ENCODE measurements at regions not wholly inside any gene's neighbourhood (a gene's known extent, or its start where the extent isn't known, plus 50 kb on each side); places are given as distances from the start of the nearest gene placed in this dataset.

DNA sequence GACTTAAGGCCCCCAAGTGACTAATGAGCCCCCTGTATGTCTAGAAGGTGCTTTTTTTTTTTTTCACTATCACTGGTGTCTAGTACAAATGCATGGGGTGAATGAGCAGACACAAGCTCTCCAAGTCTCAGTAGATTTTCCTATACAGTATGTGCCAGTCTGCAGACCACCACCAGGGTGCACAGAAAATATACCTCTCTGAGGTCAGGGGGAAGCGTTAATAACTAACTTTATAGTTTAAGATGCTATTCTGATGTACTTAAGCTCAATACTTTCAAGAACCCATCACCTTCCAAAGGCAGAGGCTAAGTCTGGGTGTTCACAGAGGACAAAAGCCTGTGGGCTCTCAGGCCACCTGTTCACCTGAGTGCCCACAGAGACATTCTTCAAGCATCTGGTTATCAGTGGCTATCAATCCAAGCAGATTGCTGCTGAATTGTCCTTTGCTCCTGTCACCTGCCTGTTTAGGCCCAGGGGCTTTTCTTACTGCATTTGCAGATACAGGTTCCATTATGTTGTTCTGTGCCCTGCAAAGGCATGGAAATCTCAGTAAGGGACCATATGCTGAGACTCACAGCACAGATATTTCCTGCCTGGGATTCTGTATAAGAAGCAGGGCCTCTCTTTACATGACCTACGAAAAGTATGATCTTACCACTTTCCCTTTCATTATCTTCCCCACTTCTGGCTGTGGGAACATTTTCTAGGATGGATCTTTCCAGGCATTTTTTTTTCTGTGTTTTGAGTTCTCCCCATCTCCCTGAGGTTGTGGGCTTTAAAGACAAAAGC is 534.6 kb downstream of the TNS1 start:
- no peak for DNase-seq

DNA sequence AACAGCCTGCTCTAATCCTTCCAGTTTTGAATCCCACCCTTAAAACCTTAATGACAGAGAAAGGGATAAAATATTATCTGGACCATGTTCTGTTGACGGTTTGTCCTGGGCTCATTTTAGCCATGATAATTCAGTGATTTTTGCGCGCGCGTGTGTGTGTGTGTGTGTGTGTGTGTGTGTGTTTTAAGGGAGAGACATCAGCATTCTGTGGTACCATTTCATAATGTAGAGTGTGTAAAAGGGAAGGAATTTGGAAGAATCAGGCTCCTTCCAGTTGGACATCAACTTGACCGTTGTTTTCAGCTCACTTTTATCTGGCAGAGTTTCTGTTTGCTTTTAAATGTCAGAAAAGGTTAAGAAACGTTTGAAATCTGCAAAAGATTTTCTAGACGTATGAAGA is 535.5 kb downstream of the TNS1 start:
- no peak for DNase-seq

DNA sequence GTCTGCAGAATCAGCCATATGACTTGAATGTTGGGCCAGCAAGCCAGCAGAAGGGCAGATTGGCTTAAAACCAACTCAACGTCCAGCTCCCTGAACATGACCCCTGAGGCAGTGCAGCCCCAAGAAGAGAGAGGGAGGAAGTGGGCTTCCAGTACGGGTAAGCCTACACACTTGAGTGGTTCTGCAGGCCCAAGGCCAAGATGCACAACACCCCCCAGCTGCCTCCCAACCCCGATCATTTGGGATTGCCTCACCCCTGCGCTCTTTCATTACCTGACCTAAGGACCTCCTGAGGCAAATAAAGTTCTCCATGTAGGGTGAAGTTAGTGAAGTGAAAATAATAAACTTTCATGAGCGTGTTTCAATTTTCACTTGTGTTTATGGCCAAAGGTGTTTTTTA is 536.0 kb downstream of the TNS1 start:
- no peak for DNase-seq

DNA sequence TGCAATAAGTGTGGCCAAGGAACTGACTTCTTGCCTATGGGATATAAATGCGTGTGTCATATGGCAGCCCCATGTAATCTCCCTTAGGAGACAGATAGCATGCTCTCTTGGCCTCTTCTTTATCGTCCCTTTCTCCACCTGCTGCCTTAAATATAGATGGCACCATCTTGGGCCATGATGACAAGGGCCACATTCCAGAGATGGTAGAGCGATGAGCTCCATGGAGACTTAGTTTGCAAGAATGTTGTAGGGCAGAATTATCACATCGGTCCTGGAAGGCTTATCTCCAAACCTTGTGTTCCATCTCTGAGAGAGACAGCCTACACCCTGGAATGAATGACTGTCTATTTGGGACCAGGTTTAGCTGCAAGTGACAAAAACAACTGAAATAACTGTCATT is 536.7 kb downstream of the TNS1 start:
- no peak for DNase-seq

DNA sequence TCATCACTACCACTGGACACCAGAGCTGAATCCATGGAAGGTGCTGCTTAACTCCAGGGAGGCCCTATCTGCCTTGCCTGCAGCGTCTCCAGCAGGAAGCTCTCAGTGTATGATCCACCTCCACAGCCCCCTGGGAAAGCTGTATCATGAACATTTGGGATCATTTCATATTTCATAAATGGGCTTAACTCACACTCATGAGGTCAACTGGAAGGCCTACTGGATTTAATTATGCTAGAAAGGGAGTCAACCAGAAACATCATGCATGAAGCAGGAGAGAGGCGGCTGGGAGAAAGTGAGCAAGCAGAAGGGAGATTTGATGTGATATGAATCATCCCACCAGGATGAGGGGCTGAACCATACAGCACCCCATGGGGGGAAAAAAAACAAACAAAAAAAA is 537.7 kb downstream of the TNS1 start:
- DNase-seq, result no peak

DNA sequence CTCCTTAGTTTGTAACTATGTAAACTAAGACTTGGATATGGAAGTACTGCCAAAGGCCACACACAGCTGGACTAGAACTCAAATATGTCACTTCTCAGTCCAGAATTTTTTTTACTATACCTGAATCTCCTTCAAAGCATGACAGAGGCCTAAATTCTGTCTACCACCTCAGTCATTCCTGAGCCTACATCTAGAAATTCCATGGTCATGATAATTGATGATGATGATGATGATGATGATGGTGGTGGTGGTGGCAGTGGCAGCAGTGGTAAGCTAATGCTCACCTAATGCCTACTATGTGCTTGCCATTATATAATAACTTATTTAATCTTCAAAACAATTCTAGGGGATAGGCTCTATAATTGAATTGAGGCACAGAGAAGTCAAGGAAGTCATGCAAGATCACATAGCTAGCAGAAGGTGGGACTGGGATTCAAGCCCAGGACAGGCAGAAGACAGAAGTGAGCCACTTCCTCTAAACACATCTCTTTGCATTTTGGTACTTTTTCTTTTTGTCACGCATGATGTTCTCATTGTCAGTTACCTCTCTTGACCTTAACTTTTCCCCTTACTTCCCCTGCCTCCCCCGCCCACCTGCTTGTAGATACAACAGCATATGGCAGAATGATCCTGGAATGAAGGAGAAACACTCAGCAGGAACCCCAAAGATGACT is 539.3 kb downstream of the TNS1 start:
- no peak for DNase-seq

DNA sequence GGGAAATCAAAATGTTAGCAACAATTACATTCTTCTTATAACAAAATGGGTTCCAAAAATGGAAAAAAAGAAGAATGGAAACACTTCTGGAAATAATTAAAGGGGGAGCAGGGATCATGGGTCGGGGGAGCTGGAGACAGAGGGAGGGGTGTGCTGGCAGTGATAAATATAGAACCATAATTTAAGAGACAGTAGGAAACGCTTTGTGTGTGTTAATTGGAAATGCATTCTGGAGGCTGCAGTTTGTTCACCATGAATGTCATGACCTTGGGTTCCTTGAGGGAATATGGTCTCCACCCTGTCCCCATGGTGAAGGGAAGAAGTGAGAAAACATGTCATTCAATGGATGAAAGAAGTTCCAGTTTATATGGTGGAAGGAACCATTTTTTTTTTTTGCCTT is 540.7 kb downstream of the TNS1 start:
- DNase-seq, result no peak

DNA sequence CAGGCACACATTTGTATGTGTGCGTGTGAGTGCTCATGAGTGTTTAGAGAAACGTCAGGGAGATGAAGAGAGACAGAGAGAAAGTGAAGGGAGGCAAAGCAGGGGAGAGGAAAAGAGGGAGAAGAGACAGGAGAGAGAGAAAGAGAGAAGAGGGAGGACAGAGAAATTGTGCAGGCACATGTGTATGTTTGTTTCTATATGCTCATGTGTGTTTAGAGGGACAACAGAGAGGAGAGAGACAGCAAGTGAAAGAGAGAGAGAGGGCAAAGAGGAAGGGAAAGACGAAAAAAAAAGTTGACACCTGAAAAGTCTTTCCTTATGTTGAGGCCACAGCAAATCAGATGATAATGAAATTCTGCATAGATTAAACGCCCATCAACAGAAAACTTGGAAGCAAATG is 541.1 kb downstream of the TNS1 start:
- DNase-seq, result no peak

DNA sequence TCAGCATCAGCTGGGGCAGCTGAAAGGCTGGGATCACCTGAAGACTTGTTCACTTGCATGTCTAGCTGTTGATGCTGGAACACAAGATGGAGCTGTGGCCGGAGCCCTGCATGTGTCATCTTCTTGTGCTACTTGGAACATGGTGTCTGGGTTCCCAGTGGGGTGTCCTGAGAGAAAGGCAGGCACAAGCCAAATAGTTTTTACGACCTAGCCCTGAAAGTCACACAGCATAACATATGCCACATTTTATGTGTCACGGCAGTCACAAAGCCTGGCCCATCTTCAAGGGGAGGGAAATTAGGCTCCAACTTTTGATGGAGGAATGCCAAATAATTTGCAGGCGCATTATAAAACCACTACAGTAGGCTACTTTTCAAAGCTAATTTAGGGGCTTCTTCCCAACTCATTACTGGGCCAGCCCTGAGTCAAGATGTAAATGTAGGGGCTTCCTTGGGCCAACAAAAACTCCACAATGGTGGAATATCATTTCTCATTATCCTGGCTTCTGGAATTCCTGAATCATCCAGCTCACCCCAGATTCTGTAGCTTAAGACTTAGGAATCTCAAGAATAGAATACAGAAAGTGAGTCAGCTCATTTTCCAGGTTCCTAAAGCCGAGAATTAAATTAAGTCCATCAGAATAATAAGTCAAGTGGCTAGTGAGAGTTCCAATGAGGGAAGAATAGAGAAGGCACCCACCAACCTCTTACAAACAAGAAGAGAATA is 543.0 kb downstream of the TNS1 start:
- DNase-seq, result no peak

DNA sequence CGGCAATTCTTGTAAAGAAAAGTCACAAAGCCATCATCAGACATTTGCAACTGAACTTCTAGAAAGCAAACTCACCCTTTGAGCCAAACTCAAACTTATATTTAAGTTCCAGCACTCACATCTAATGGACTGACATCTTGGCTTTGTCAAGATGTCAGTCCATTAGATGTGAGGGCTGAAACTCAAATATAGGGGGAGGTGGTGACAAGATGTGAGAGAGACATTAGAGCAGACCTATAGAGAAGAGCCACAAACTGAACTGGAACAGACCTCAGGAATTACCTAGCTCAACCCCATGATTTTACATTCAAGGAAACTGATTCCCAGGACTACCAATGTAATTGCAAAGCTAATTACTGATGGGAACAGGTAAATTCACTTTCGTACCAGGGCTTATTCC is 543.8 kb downstream of the TNS1 start:
- DNase-seq, result no peak

DNA sequence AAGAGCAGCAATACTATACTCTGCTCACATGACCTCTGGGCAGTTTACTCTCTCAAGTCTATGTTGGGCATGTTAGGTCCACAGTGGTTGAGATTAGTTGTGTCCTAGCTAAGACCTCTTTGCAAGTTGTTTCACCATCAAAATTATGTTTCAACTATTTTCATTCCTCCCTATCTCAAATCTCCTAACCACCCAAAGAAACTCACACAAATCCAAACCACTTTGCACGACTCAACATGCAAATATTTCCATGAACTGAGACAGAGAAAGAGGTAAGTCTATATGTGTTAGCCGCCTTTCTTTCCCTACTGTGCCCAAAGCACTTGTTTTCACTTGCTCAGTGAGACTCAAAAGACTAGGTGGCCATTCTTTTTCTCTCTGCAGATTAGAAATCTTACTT is 546.8 kb downstream of the TNS1 start:
- DNase-seq, result no peak

DNA sequence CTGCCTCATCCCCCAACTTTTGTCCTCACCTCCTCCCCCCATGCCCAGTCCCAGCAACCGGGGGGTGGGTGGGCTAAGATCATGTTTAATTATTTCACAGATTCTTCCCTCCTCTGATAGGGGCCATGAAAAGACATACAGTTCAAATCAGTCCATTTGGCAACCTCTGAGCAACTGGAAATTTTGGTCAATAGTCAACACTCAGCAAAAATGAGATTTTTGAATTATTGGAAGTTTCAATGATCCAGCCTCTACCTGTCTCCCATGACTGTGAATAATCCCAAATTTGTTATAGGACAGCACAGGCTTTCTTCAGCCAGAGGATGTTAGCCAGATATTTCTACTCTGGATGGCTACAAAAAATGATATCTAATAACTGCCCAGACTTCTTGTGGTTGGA is 549.9 kb downstream of the TNS1 start:
- DNase-seq, result no peak

DNA sequence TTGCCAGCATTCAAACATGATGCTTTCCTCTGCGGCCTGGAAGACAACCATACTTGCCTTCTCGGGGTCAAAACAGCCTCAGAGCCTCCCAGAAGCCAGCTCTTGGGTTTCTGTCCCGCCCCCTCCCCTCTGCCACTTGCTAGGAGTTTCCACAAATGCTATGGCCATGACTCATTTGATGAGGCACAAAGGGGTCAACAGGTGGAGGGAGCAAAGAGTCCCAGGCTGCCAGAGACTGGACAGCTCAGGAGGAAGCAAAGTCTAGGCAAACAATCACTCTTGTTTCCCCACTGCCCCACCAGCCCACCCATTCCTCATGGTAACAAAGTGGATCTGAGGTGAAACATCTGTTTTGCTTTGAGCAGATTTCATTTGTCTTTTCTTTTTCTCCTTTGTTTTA is 551.1 kb downstream of the TNS1 start:
- DNase-seq, result no peak

DNA sequence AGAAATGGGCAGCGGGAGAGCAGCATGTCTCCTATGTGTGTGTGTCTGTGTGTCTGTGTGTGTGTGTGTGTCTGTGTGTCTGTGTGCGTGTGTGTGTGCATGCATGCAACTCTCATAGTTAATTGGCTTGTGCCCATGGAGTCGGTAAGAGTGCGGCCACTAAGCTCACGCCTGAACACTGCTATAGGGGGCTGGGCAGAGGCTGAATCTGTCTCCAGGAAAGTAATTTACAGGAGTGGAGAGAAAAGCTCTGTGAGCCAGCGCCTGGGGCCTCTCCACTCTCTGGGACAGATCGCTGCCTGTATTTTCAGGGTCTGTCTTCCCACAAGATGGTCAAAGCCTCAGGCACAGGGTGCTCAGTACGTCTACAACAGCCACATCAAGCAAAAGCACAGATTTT is 553.4 kb downstream of the TNS1 start:
- no peak for DNase-seq

DNA sequence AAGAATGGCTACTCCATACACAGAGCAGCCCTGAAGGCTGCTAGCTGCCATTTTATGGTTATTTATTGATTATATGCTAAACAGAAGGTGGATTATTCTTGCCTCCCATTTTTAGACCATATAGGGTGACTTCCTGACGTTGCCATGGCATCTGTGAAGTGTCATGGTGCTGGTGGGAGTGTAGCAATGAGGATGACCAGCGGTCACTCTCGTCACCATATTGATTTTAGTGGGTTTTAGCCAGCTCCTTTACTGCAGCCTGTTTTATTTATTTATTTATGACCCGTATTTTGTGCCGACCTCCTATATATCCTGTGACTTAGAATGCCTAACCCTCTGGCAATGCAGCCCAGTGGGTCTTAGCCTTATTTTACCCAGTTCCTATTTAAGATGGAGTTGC is 553.9 kb downstream of the TNS1 start:
- no peak for DNase-seq

DNA sequence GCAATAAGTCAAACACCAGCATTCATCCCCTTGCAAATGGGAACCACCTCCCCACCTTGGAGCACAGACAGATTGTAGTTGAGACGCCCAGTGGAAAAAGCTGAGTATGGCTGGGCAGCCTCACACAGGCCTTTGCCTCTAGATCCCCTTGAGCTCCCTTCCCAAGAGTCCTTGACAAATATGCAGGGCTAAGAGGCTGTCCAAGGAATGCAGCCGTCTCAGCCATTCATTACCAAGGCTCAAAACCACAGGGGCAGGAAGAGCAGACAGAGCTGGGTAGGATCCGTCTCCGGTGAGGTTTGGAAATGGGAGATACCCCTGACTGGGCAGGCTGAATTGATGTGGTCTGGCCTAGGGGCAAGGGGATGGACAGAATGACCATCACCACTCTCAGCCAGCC is 557.1 kb downstream of the TNS1 start:
- no peak for DNase-seq

DNA sequence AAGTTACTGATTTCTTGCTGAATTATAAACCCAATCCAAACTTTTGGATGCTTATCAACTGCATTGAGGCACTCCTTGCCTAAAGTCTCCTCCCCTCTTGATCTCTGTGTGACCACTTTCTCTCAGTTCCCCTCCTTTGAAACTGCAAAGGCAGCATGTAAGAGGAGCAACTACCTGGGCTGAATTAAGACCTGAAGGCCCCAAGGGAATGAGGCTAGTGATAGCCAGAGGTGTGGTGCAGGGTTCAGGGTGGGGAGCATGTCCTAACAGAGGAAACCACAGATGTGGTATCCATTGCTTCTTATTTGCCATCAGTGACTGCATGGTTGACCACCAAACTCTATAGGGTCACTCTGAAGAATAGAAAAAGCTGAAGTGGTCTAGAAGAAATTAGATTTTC is 557.9 kb downstream of the TNS1 start:
- no peak for DNase-seq

DNA sequence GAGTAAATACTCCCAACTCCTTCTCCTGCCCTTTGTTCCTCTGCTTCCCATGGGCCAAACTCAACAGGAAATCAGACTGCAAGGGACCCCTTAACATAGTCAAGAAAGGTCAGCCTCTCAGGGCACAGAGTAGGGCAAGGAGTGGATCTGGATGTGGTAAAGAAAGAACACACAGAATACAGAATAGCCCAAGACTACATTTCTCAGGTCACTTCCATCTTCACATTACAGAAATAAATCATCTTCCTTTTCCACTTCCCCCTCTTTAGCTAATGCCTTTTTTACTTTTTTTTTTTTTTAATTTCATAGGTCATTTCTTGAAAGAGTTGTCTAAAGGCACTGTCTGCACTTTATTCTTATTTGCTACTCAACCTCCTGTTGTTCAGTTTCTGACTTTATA is 558.3 kb downstream of the TNS1 start:
- DNase-seq, result no peak

DNA sequence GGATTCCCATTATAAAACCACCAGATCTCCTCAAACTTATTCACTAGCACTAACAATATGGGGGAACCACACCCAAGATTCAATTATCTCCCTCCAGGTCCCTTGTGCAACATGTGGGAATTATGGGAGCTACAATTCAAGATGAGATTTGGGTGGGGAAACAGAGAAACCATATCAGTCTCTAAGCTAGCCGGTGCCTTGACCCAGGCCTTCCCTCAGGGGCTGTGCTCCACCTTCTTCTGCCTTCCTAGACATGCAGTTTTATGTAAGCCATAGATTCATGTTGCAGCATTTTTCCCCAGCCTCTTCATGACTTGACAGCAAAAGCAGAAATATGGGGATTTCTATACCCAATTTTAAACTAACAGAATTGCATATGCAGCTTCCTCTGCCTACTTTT is 559.2 kb downstream of the TNS1 start:
- no peak for DNase-seq

DNA sequence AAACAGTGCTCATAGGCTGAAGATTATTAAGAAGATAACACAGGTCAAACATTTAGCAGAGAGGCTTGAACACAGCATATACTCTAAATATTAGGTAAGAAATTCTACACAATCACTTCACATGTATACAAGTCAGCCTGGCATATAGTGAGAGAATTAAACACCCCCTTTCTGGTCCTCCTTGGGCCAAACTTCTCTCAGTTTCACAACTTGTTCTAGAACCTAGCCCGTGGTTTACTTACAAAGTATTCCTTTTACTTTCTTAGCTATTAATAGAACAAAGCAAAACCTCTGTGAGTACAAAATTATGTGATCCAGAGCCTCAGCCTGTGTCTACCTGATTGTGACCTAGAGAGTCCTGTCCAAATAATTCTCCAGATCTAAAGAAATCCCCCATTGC is 562.8 kb downstream of the TNS1 start:
- DNase-seq, result no peak

DNA sequence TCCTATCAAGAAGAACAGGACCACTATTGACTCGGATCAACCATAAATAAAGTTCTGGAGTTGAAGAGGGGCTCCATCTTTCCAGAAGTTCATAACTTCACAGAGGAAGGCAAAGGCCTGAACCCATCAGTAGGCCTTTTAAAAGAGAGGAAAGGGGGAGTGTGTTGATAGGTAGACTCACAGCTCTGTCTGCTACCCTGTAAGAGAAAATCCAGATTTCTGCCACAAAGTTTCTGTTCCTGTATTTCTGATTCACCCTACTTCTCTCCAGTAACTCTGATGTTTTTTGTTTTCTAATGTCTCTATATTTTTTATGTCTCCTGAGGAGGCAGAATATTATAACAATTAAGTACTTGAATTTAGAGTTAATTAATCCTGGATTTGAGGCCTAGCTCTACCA is 564.0 kb downstream of the TNS1 start:
- no peak for DNase-seq

DNA sequence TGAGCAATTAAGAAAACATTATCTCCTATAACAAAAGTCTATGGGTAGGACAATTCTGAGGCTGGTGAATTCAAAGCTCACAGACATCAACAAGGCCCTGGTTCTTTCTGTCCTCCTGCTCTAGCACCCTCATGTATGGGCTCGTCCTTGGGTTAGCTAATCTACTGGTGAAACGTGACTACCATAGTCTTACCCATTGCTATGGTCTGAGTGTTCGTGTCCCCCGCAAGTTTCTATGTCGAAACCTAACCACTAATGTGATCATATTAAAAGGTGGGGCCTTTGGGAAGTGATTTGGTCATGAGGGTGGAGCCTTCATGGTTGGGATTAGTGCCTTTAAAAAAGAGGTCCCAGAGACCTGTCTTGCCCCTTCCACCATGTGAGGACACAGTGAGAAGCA is 564.7 kb downstream of the TNS1 start:
- no peak for DNase-seq

DNA sequence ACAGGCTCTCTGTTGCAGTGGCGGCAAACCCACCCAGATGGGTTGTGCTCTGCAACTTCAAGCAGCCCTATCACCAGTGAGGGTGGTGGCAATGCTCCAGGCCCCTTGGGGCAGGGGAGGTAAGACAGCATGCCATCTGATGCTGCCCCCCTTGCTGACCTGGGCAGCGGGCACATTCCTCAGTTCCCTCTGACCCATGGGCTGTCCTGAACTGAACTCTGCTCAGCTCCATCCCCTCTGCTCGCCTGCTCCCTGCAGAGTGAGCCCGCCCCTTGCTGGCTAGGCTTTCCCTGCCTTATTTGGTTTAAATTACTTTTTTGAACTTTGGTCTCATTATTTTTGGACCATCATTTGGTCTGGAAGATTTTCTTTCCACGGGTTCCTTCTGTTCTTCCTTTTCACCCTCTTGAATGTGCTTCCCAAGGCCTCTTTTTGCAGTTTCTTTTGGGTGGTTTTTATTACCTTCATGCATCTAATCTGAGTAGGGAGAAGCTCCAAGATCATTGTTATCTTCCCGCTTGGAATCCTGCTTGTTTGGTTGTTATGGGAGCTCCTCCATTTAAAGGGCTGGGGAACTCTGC is 565.4 kb downstream of the TNS1 start:
- no peak for DNase-seq

DNA sequence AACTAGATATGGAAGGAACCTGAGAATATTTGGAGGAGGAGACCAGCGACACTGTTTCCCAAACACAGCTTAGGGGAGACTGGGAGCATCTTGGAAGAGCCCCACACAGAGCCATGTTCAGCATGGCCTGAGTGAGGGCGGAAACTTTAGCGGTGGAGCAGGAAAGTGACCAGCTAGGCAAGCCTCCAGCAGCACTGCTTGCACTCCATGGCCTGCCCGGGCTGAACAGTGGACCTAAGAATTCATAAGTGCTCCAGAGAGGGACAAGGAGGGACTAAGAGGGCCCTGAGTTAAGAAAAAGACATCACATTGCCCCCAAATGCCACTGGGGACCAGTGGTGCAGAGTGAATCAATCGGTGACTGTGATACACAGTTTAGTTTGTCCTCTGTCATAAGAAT is 566.4 kb downstream of the TNS1 start:
- DNase-seq, result no peak
